ENCODE measurements at regions not wholly inside any gene's neighbourhood (a gene's known extent, or its start where the extent isn't known, plus 50 kb on each side); places are given as distances from the start of the nearest gene placed in this dataset.

GRCh38 chr2:234279637-234280036 lies 217.2 kb downstream of the ARL4C start:
- TF ChIP-seq CTCF (conservative IDR thresholded peaks at IDR 0.05; ENCODE audit: low read length) (no peak), EZH2phosphoT487 (IDR thresholded peaks at IDR 0.05; ENCODE audit: borderline replicate concordance, low read depth, low read length) (no peak)
